ENCODE measurements at regions not wholly inside any gene's neighbourhood (a gene's known extent, or its start where the extent isn't known, plus 50 kb on each side); places are given as distances from the start of the nearest gene placed in this dataset.

- DNase-seq (ENCODE audit: low spot score), result no peak
- intact Hi-C loops (cut with DNase I), result no loop called here
- ATAC-seq, result no peak
Observed at GRCh38 chr1:229812148-229812547, 186.1 kb downstream of the URB2 start.

- intact Hi-C loops (cut with DNase I), result no loop called here
- no peak for DNase-seq (ENCODE audit: low spot score)
Observed at GRCh38 chr1:229812693-229813092, 186.6 kb downstream of the URB2 start.

GRCh38 chr1:229815076-229815475 lies 189.0 kb downstream of the URB2 start:
- ATAC-seq, result no peak
- intact Hi-C loops (cut with DNase I), result no loop called here
- no peak for DNase-seq (ENCODE audit: low spot score)

More at GRCh38 chr1:229812693-229813092, 186.6 kb downstream of the URB2 start:
- no peak for ATAC-seq

GRCh38 chr1:229815961-229816360 lies 189.9 kb downstream of the URB2 start:
- ATAC-seq (no peak), DNase-seq (ENCODE audit: low spot score) (no peak)
- intact Hi-C loops (cut with DNase I), result no loop called here

GRCh38 chr1:229817936-229818335 lies 191.9 kb downstream of the URB2 start:
- intact Hi-C loops (cut with DNase I), result no loop called here
- DNase-seq (ENCODE audit: low spot score) (no peak), ATAC-seq (no peak)

GRCh38 chr1:229819091-229819490 lies 193.0 kb downstream of the URB2 start:
- intact Hi-C loops (cut with DNase I), result no loop called here
- ATAC-seq, result no peak
- DNase-seq (ENCODE audit: low spot score), result no peak

- intact Hi-C loops (cut with DNase I), result no loop called here
- peak; percentile 20 for ATAC-seq
Observed at GRCh38 chr1:229822026-229822425, 196.0 kb downstream of the URB2 start.

GRCh38 chr1:229825042-229825441 lies 199.0 kb downstream of the URB2 start:
- DNase-seq (ENCODE audit: low spot score) (no peak), ATAC-seq (no peak)
- intact Hi-C loops (cut with DNase I), result no loop called here

More at GRCh38 chr1:229822026-229822425, 196.0 kb downstream of the URB2 start:
- no peak for DNase-seq (ENCODE audit: low spot score)

- no peak for DNase-seq (ENCODE audit: low spot score)
- intact Hi-C loops (cut with DNase I), result no loop called here
- peak; percentile 51 for ATAC-seq
Observed at GRCh38 chr1:229828461-229828860, 202.4 kb downstream of the URB2 start.

- ATAC-seq, result no peak
- no peak for DNase-seq (ENCODE audit: low spot score)
- intact Hi-C loops (cut with DNase I), result no loop called here
Observed at GRCh38 chr1:229832695-229833094, 206.6 kb downstream of the URB2 start.

GRCh38 chr1:229834230-229834629 lies 208.2 kb downstream of the URB2 start:
- intact Hi-C loops (cut with DNase I), result no loop called here
- ATAC-seq (no peak), DNase-seq (ENCODE audit: low spot score) (no peak)

GRCh38 chr1:229835226-229835625 lies 209.2 kb downstream of the URB2 start:
- intact Hi-C loops (cut with DNase I), result no loop called here
- DNase-seq (ENCODE audit: low spot score) (no peak), ATAC-seq (no peak)

- ATAC-seq (no peak), DNase-seq (ENCODE audit: low spot score) (no peak)
- intact Hi-C loops (cut with DNase I), result no loop called here
Observed at GRCh38 chr1:229836324-229836723, 210.3 kb downstream of the URB2 start.

GRCh38 chr1:229838204-229838603 lies 212.2 kb downstream of the URB2 start:
- DNase-seq (ENCODE audit: low spot score) (no peak), ATAC-seq (no peak)
- intact Hi-C loops (cut with DNase I), result no loop called here

- intact Hi-C loops (cut with DNase I), result no loop called here
- DNase-seq (ENCODE audit: low spot score) (no peak), ATAC-seq (no peak)
Observed at GRCh38 chr1:229839800-229840199, 213.8 kb downstream of the URB2 start.

GRCh38 chr1:229841230-229841629 lies 215.2 kb downstream of the URB2 start:
- ATAC-seq, result no peak
- no peak for DNase-seq (ENCODE audit: low spot score)
- intact Hi-C loops (cut with DNase I), result no loop called here

GRCh38 chr1:229842302-229843255 lies 216.5 kb downstream of the URB2 start:
- ATAC-seq, result no peak
- intact Hi-C loops (cut with DNase I), result no loop called here
- DNase-seq (ENCODE audit: low spot score), result no peak

GRCh38 chr1:229843627-229844238 lies 217.7 kb downstream of the URB2 start:
- intact Hi-C loops (cut with DNase I), result no loop called here
- no peak for ATAC-seq

GRCh38 chr1:229844675-229845074 lies 218.6 kb downstream of the URB2 start:
- DNase-seq (ENCODE audit: low spot score) (no peak), ATAC-seq (no peak)
- intact Hi-C loops (cut with DNase I), result no loop called here

More at GRCh38 chr1:229843627-229844238, 217.7 kb downstream of the URB2 start:
- DNase-seq (ENCODE audit: low spot score), result no peak

- no peak for DNase-seq (ENCODE audit: low spot score)
- intact Hi-C loops (cut with DNase I), result no loop called here
- no peak for ATAC-seq
Observed at GRCh38 chr1:229845410-229846138, 219.5 kb downstream of the URB2 start.
